ENCODE measurements at regions not wholly inside any gene's neighbourhood (a gene's known extent, or its start where the extent isn't known, plus 50 kb on each side); places are given as distances from the start of the nearest gene placed in this dataset.

DNA sequence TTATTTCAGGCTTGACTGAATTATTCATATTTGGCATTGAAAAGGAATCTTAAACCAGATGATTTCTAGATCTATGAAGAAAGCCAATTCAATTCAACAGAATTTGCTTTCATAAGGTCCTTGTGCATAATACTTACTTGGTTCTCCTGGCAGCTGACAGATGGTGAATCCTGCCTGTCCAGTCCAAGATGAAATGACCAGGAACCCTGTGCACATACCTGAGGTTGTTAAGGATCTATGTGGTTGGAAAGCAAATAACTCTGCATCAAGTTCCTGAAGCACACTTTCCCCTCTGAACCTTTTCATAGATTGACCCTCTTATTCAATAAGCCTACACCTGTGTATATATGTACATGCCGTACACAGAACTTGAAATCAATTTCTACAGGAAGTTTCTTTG, 562.7 kb downstream of the PPARGC1A start:
- no peak for DNase-seq

- no peak for DNase-seq
These were observed 565.7 kb downstream of the PPARGC1A start for GRCh38 chr4:23324021-23324690.

DNA sequence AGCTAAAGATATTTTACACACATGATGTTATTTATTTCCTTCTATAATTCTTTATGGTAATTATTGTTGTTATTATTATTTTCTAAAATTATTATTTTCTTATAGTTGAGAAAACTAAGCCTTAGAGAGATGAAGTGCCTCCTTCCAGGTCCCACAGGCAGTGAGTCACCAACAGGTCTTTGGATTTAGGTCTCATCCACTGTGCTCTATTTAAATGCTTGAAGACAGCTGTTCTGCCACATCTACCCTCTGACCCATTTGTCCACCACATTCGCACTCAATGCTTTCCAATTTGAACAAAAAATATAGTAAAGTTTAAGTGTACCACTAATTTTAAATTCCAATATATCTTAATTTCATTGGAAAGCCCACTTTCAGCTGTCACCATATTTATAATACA, 566.4 kb downstream of the PPARGC1A start:
- no peak for DNase-seq

GRCh38 chr4:23322732-23323131, 567.1 kb downstream of the PPARGC1A start:
- DNase-seq = no peak

DNA sequence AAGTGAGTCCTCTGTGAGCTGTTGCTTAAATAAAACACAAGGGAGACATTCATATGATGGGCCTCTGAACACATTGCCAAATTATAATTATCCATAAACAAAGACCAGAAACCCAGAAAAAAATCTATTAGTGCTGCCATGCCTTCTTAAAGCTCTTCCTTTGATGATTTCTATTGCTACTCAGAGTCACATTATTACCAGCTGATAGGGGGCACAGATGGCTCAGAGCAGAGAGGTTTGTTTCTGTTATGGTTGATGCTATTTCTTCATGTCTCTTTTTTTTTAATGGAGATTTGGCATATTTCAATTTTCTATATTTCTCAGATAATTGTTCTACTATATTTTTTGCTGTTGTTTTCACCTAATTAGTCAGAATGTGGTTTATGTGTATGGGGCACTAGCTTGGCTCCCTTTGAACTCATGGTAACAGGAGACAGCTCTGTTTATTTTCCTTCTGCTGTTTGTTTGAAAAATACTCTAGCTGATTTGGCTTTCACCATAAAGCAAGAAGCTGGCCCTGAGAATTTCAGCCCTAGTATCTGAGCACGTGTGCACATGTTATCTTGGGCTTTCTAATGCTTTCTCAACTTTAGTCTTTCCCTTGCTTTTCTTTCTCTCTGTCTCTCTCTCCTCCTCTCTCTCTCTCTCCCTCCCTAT, 568.8 kb downstream of the PPARGC1A start:
- no peak for DNase-seq

DNA sequence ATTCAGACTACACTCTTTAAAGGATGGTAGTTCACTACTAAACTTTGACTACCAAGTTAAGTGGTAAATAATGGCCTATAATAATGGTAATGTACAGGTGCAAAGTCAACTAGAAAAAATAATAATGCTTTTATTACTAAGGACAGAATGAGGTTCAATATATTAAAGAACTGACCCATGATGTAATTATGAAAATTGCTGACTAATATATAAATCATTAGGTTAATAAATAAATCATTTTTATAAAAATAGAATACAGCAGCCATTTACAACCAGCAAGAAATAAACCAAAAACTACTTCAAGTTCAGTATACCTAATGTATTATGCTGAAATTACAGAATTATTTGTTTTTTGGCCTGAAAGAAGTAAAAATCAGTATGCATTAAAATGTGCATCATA, 577.2 kb downstream of the PPARGC1A start:
- DNase-seq = no peak

GRCh38 chr4:23311983-23312382, 577.9 kb downstream of the PPARGC1A start:
- no peak for DNase-seq

- no peak for DNase-seq
These were observed 584.8 kb downstream of the PPARGC1A start for GRCh38 chr4:23305026-23305425.

GRCh38 chr4:23298371-23298770, 591.5 kb downstream of the PPARGC1A start:
- no peak for DNase-seq

- DNase-seq = no peak
These were observed 592.5 kb downstream of the PPARGC1A start for GRCh38 chr4:23297327-23297726.

- DNase-seq = no peak
These were observed 598.4 kb downstream of the GBA3 start for GRCh38 chr4:23291139-23291538.

DNA sequence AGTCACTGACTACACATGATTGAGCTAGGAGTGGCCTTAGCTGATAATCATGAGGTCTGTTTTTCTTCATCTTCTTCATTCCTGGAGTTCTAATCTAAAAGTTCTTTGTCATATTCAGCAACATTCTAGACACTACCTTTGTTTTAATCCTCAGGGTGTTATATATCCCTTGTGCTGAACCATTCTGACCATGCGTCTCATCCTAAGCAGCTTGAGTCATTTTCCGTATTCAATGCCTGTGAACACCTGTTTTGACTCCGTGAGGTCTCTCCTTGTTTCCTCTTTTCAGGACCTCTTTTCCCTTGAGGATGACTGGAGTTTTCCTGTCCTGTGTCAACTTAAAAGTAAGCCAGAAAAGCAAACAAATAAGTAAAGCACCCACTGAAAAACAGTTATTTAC, 597.9 kb downstream of the GBA3 start:
- no peak for DNase-seq

- no peak for DNase-seq
These were observed 586.7 kb downstream of the GBA3 start for GRCh38 chr4:23279377-23279986.

- DNase-seq = no peak
These were observed 586.1 kb downstream of the GBA3 start for GRCh38 chr4:23278845-23279244.

GRCh38 chr4:23276076-23276475, 583.3 kb downstream of the GBA3 start:
- no peak for DNase-seq

GRCh38 chr4:23269566-23269965, 576.8 kb downstream of the GBA3 start:
- no peak for DNase-seq

DNA sequence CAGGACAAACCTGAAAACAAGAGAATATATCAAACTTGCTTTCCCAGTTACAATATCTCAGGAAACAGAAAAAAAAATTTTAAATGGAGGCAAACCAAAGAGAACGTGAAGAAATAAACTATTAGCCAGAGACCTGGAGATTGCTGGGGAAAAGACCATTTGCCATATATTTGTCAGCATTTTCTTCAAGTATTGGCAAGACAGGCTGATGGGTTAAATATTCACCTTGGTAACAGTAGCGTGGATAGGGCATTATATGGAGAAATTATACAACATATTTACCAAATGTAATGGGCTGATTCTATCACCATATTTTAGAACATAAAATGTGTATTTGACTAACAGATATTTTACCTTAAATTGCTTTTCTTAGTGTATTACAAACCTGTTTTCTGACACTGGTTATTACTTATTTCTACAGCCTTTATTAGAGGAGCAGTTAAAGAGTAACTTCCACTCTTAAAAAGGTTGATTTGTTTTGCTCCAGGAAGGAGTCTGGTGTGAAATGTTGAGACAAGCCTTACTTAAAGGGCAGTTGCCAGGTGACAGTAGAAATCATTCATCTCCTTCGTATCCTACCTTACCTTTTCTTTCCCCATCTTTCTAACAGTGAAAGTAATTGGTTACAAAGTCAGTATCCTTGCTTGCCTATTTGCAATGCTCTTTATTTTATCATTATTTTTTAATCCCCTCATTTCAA, 575.5 kb downstream of the GBA3 start:
- DNase-seq = no peak

- DNase-seq = no peak
These were observed 573.7 kb downstream of the GBA3 start for GRCh38 chr4:23266401-23266800.

DNA sequence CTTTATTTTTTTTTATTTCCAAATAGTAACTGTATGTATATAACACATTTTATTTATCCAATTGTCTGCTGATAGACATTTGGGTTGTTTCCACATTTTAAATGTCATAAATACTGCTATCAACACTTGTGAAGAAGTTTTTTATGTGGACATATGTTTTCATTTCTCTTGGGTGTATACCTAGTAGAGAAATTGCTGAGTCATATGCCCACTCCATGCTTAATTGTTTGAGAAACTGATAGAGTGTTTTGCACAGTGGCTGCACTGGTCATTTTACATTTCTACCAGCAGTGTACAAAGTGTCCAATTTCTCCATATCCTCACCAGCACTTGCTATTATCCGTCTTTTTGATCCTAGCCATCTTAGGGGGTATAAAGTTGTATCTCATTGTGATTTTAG, 567.8 kb downstream of the GBA3 start:
- DNase-seq = no peak

DNA sequence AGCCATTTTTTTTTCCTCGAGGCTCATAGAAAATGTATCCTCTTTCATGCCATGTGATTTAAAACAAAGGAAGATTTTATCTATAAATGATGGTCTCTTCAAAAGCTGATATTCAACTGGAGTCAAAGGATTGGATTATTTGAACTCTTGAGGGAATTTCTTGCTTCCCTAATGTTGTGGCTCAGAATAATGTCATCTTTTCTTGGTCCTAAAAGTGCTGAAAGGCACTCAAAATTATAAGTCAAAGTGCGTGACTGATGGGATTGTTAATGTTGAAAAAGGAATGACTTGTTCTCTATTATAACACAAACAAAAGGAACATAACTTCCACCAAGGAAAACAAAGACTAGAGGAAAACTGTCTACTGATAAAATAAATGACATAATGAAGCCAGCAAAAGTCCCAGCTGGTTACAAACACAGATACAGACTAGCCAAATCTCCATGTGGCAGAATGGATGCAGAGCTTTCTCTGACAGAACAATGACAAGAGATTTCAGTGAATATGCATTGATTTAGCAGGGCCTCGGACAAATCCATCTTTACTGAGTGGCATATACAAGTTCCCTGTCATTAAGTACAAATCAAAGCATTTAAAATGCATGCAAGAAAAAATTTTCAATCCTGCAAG, 552.6 kb downstream of the GBA3 start:
- no peak for DNase-seq

DNA sequence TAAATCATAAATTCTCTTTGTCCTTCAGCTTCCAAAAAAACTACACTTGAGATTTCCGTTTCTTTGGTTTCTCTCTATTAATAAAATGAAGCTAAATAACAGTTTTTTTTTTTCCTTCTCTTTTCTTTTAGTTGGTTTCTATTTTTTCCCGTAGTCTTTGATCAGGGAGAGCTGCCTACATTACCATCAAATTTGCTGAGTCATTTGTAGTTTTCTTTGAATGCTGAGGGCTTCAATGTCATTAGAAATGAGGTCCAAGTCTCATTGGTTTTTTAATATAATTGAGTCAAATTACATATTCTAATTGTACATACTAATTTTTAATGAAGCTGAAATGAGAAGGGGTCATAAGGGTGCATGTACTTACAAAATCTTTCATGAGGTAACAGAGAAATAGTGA, 550.2 kb downstream of the GBA3 start:
- DNase-seq = no peak

- DNase-seq = no peak
These were observed 548.7 kb downstream of the GBA3 start for GRCh38 chr4:23241408-23241807.

GRCh38 chr4:23238848-23239247, 546.1 kb downstream of the GBA3 start:
- no peak for DNase-seq
